Brain microvascular endothelial cell (primary cell): ENCODE measurements at regions not wholly inside any gene's neighbourhood (a gene's known extent, or its start where the extent isn't known, plus 50 kb on each side); places are given as distances from the start of the nearest gene placed in this dataset.
"Not testable (repeated sequence)": the region's sequence is repeated elsewhere in the genome, so short reads cannot be mapped to it uniquely, and the experiment has no call there.

Source experiments
- DNase-seq: peaks from one replicate; pipeline ENCODE4 v3.0.0-alpha.2; 2020
- H3K27ac ChIP-seq: fragments of 250-450 bp; sonication (Bioruptor Pico); 2 replicates; pipeline ENCODE4 v1.5.1; 2020; ENCODE audit warnings: mild to moderate bottlenecking, moderate library complexity
- H3K27me3 ChIP-seq: fragments of 250-450 bp; sonication (Bioruptor Pico); replicated peaks from 2 replicates; pipeline ENCODE4 v1.5.1; 2020; ENCODE audit warnings: mild to moderate bottlenecking
- H3K36me3 ChIP-seq: fragments of 250-450 bp; sonication (Bioruptor Pico); replicated peaks from 2 replicates; pipeline ENCODE4 v1.5.1; 2020; ENCODE audit warnings: mild to moderate bottlenecking
- H3K4me3 ChIP-seq: 2 replicates; pipeline ENCODE4 v1.5.1; 2011; ENCODE audit warnings: low read depth, mild to moderate bottlenecking, control low read depth, low read length, moderate library complexity
- CTCF ChIP-seq: IDR thresholded peaks from 2 replicates; pipeline ENCODE4 v1.5.1; 2011; ENCODE audit warnings: low read depth, mild to moderate bottlenecking, moderate library complexity, low read length, control low read depth, inconsistent platforms; ENCODE audit errors: missing control alignments
- in situ Hi-C: cut with HindIII; loops from 2 replicates; pipeline ENCODE4 v1.10.0; 2017; ENCODE audit warnings: low sequenced_read_pairs, low pct_ligation_motif_present

- Histone ChIP-seq H3K36me3 (no peaks in the 10 kb centered on the region), H3K27ac (no peak overlapping the region), H3K27me3 (no peaks in the 10 kb centered on the region), H3K4me3 (no peak overlapping the region)
- no peak for TF ChIP-seq CTCF
- DNase-seq, result no peak
- in situ Hi-C loops, result no loop called here
These were observed 98.1 kb downstream of the CCDC71L start for GRCh38 chr7:106562711-106563366.

- no peak for DNase-seq
These were observed 99.1 kb downstream of the CCDC71L start for GRCh38 chr7:106561666-106562411.

GRCh38 chr7:106561151-106561550 is 99.8 kb downstream of the CCDC71L start:
- DNase-seq, result no peak
- H3K27me3 ChIP-seq, result no peaks in the 10 kb centered on the region
- no peaks in the 10 kb centered on the region for H3K36me3 ChIP-seq
- no peak overlapping the region for H3K27ac ChIP-seq
- no peak overlapping the region for H3K4me3 ChIP-seq
- no peak for TF ChIP-seq CTCF
- in situ Hi-C loops, result no loop called here

More at GRCh38 chr7:106561666-106562411, 99.1 kb downstream of the CCDC71L start:
- no peak for TF ChIP-seq CTCF
- Histone ChIP-seq H3K27ac (no peak overlapping the region), H3K36me3 (no peaks in the 10 kb centered on the region), H3K27me3 (no peaks in the 10 kb centered on the region), H3K4me3 (no peak overlapping the region)
- in situ Hi-C loops, result no loop called here

- DNase-seq, result no peak
- no peak overlapping the region for H3K27ac ChIP-seq
- no peak for TF ChIP-seq CTCF
- in situ Hi-C loops, result no loop called here
- H3K27me3 ChIP-seq, result no peaks in the 10 kb centered on the region
- no peaks in the 10 kb centered on the region for H3K36me3 ChIP-seq
- H3K4me3 ChIP-seq, result no peak overlapping the region
These were observed 100.5 kb downstream of the CCDC71L start for GRCh38 chr7:106560482-106560881.

- in situ Hi-C loops, H3K4me3 ChIP-seq, H3K27me3 ChIP-seq, DNase-seq, H3K36me3 ChIP-seq, H3K27ac ChIP-seq: not testable (repeated sequence)
These were observed 104.7 kb downstream of the CCDC71L start for GRCh38 chr7:106556244-106556643.

- DNase-seq, H3K4me3 ChIP-seq, H3K36me3 ChIP-seq, H3K27me3 ChIP-seq, in situ Hi-C loops, H3K27ac ChIP-seq: not testable (repeated sequence)
These were observed 106.3 kb downstream of the CCDC71L start for GRCh38 chr7:106554623-106555022.
